GM19438 (cell line): ENCODE measurements at regions not wholly inside any gene's neighbourhood (a gene's known extent, or its start where the extent isn't known, plus 50 kb on each side); places are given as distances from the start of the nearest gene placed in this dataset.

Source experiments
- ATAC-seq: cut with Tn5 transposase; IDR thresholded peaks from one replicate; pipeline ENCODE4 v1.9.1; 2021; ENCODE audit warnings: low read depth; ENCODE audit not compliant: unreplicated experiment

- ATAC-seq, result no peak
Observed at GRCh38 chr1:218670875-218671274, 325.7 kb downstream of the TGFB2 start.

GRCh38 chr1:218671573-218671972, 326.4 kb downstream of the TGFB2 start:
- ATAC-seq, result no peak

DNA sequence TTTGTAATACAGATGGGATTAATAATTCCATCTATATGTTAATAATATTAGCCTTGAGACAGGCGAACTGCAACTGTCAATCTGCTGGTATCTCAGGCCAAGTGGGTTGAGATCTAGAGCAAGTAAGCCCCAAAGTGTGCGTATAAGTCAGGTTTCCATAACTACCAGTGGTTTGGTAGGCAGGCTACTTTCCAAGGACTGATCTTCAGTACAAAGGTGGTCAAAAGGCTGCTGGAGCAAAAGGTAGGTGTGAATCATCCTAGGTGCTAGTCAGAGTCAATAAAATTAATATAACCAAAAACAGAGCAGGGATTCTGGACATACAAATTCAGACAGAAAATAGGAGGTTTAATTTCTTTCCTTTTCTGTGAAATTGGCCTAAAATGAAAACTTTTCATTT, 328.0 kb downstream of the TGFB2 start:
- ATAC-seq, result no peak

DNA sequence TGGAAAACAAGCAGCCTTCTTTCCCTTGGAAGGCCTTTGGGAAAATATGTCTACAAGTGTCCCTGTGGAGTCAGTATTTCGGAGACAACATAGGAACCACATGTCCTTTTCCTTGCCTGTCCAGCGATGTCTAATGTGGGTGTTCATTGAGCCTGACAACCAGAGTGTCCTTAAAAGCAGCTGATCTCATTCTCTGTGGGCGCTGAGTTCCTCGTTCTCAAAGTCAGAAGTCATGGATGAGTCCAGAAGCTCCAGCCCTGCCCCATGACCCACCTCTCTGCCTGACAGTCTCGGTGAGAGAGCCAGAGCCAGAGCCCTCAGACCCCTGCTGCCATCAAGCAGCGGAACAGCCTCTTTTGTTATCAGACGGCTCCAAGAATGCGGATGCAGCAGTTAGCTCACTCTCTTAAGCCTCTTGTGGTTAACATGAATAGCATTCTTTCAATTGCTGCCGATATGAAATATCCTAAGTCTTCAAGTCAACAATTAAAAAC, 329.2 kb downstream of the TGFB2 start:
- no peak for ATAC-seq

GRCh38 chr1:218677026-218677425, 331.9 kb downstream of the TGFB2 start:
- ATAC-seq, result no peak

- no peak for ATAC-seq
Observed at GRCh38 chr1:218679391-218679790, 334.3 kb downstream of the TGFB2 start.

- ATAC-seq, result no peak
Observed at GRCh38 chr1:218679988-218680748, 335.0 kb downstream of the TGFB2 start.

- ATAC-seq, result no peak
Observed at GRCh38 chr1:218683242-218683641, 338.1 kb downstream of the TGFB2 start.

GRCh38 chr1:218686258-218686657, 341.1 kb downstream of the TGFB2 start:
- no peak for ATAC-seq

DNA sequence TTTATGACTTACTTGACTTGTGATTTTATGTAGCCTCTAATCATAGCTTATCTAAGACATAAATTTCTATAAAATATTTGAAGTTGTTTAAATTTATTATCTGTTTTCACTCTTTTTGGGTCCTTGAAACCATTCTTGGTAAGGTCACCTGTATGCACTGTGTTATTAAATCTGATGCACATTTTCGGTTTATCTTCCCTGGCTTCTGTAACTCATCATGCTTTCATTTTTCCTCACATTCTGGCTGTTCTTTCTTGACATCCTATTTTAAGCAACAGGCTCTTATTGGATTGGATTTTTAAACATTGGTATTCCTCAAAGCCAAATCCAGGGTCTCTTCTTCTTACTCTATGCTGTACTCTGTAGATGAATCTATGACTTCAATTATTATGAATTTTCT, 341.6 kb downstream of the TGFB2 start:
- no peak for ATAC-seq

- ATAC-seq, result no peak
Observed at GRCh38 chr1:218692808-218693207, 347.7 kb downstream of the TGFB2 start.

- no peak for ATAC-seq
Observed at GRCh38 chr1:218693599-218693998, 348.5 kb downstream of the TGFB2 start.

- ATAC-seq, result no peak
Observed at GRCh38 chr1:218694085-218694484, 348.9 kb downstream of the TGFB2 start.

DNA sequence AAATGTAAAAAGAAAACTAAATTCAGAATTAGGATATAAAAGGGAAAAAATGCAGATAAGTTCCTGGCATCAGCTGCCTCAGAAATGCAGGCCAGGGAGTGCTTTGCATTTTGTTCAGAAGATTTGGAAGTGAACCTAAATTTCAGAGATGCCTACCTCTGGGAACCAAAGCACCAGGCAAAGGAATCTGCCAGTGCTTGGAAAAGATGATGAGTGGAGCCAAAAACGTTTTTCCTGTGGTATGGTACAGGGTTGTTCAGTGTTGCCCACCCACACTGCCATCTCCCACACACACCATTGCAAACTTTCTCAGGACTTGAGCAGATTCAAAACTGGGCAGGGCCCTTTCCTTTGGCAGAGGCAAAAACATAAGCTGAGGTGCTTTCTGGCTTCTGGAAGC, 349.5 kb downstream of the TGFB2 start:
- ATAC-seq, result no peak

DNA sequence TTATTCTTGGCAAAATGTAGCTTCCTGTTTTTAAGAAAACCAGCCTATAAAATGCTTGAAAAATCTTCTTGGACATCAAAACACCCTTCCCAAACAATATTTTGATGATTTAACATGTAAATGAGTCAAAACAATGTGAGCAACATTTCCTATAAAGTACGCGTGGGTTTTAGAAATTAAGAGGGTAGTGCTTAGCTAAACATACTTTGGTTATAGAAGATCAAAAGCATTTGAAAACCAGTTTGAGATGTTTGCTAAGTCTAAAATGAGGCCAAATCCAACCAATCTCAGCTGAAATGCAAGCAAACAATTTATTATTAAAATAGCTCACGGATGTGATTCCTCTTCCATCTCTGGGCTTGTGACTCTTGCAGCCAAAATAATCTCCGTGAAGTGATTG, 350.4 kb downstream of the TGFB2 start:
- ATAC-seq, result no peak

- no peak for ATAC-seq
Observed at GRCh38 chr1:218698141-218698540, 353.0 kb downstream of the TGFB2 start.

GRCh38 chr1:218699421-218699820, 354.3 kb downstream of the TGFB2 start:
- ATAC-seq, result no peak

GRCh38 chr1:218699865-218700264, 354.7 kb downstream of the TGFB2 start:
- no peak for ATAC-seq

DNA sequence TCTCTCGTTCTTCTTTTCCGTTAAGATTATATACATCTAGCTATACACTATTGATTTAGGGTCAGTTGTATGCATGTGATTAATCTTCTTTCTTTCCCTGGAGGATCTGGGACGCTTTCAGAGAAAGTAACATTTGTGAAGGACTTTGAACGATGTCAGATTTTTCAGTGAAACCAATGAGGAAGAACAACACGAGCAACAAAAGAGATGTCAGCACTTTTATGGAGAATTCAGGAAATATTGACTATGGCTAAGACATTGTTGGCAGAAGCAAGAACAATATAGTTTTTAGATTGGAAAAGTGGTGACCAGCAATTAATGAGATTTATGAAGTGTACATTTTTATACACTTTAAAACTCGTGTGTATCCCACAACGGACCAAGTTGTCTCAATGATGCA, 355.5 kb downstream of the TGFB2 start:
- ATAC-seq, result no peak

GRCh38 chr1:218701131-218701530, 356.0 kb downstream of the TGFB2 start:
- no peak for ATAC-seq

- ATAC-seq, result no peak
Observed at GRCh38 chr1:218702775-218703174, 357.6 kb downstream of the TGFB2 start.

GRCh38 chr1:218703836-218704235, 358.7 kb downstream of the TGFB2 start:
- no peak for ATAC-seq

DNA sequence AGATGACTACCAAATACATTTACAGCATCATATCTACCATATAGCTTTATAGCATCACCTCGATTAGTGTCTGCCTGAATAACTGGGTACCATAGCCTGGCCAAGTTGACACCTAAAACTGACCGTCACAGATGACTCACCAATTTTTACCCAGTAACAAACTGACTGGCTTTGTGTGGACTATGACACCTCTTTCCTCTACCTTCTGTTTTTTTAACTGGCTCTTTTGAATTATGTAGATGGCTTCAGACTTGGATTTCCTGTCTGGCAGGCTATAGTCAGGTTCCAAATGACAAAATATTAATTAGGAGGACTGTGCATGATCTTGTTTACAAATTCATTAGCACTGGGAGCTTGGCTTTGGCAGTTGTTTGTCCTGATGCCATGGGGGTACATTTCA, 360.3 kb downstream of the TGFB2 start:
- ATAC-seq, result no peak
